ENCODE measurements at regions not wholly inside any gene's neighbourhood (a gene's known extent, or its start where the extent isn't known, plus 50 kb on each side); places are given as distances from the start of the nearest gene placed in this dataset.

GRCh38 chr9:82621447-82621846 is 441.5 kb downstream of the RASEF start:
- H3K4me2 ChIP-seq (ENCODE audit: insufficient read depth, insufficient read length, low read length): no peak overlapping the region
- no peak overlapping the region for H2BK120ac ChIP-seq (ENCODE audit: low read depth, low read length, poor library complexity, severe bottlenecking)
- no peak overlapping the region for H3T11ph ChIP-seq (ENCODE audit: low read length)
- H2AFZ ChIP-seq (ENCODE audit: low read length): no peak overlapping the region
- no peak for DNase-seq
- H3K56ac ChIP-seq (ENCODE audit: insufficient read length, low read depth, low read length): no peak overlapping the region
- no CpG with 5 or more reads among the region's 1 CpG for WGBS (ENCODE audit: extremely low coverage, insufficient read length, low lambda C conversion rate)
- no peak overlapping the region for H2BK12ac ChIP-seq (ENCODE audit: insufficient read length, low read depth, low read length)
- no peak overlapping the region for H3K18ac ChIP-seq (ENCODE audit: insufficient read length, low read depth, low read length)
- H2BK20ac ChIP-seq (ENCODE audit: low read depth, low read length, poor library complexity, severe bottlenecking): no peak overlapping the region
- Mint-ChIP-seq H3K27me3 (ENCODE audit: low read depth) (no peaks in the 10 kb centered on the region), H3K4me3 (no peak overlapping the region), H3K27ac (no peak overlapping the region), H3K9me3 (no peaks in the 10 kb centered on the region), H3K4me1 (no peaks in the 10 kb centered on the region), H3K36me3 (ENCODE audit: insufficient read depth in 1 of 3, low read depth in 3 of 3) (no peaks in the 10 kb centered on the region; a peak in 1 of 7 replicates)
- no peak overlapping the region for H3K9ac ChIP-seq (ENCODE audit: extremely low read depth, insufficient read length, low read length)
- TF ChIP-seq CTCF (conservative IDR thresholded peaks at IDR 0.05): no peak
- H2AK5ac ChIP-seq (ENCODE audit: insufficient read length, low read length): no peak overlapping the region
- no peak overlapping the region for H2BK15ac ChIP-seq (ENCODE audit: low read depth, low read length)
- no peak overlapping the region for H3K4ac ChIP-seq (ENCODE audit: low read depth, low read length)
- H4K20me1 ChIP-seq (ENCODE audit: control insufficient read depth, insufficient read depth, insufficient read length): no peaks in the 10 kb centered on the region
- no peak overlapping the region for H4K8ac ChIP-seq (replicated peaks; ENCODE audit: insufficient read length, low read depth, low read length)
- H4K91ac ChIP-seq (ENCODE audit: insufficient read length, low read depth, low read length): no peak overlapping the region
- no peak overlapping the region for H4K5ac ChIP-seq (ENCODE audit: insufficient read length, low read depth, low read length)
- H2BK5ac ChIP-seq (ENCODE audit: insufficient read length, low read length): no peak overlapping the region
- H3K23me2 ChIP-seq (ENCODE audit: insufficient read length, low read depth, low read length, poor library complexity, severe bottlenecking): no peaks in the 10 kb centered on the region
- no peak overlapping the region for H3K23ac ChIP-seq (ENCODE audit: insufficient read length, low read depth, low read length)
- no peaks in the 10 kb centered on the region for H3K4me1 ChIP-seq (ENCODE audit: insufficient read depth, low read length)
- H3K79me2 ChIP-seq (ENCODE audit: insufficient read depth, low read length): no peaks in the 10 kb centered on the region
- H3K14ac ChIP-seq (ENCODE audit: insufficient read depth, low read length): no peak overlapping the region
- H3K27ac ChIP-seq (ENCODE audit: insufficient read length, low read depth, low read length): no peak overlapping the region
- no peaks in the 10 kb centered on the region for H3K79me1 ChIP-seq (ENCODE audit: insufficient read depth, low read depth, low read length, poor library complexity, severe bottlenecking)
- H3K27me3 ChIP-seq (ENCODE audit: insufficient read depth, low read length): no peaks in the 10 kb centered on the region
- no peaks in the 10 kb centered on the region for H3K9me3 ChIP-seq (ENCODE audit: control insufficient read depth, low read depth, low read length)
